GM12878 (cell line): ENCODE measurements at regions not wholly inside any gene's neighbourhood (a gene's known extent, or its start where the extent isn't known, plus 50 kb on each side); places are given as distances from the start of the nearest gene placed in this dataset.

Source experiments
- FOXM1 ChIP-seq: IDR thresholded peaks from 2 replicates; pipeline ENCODE4 v1.6.1; 2012; ENCODE audit warnings: low read depth, mild to moderate bottlenecking, inconsistent platforms, low read length, moderate library complexity
- KDM1A ChIP-seq: fragments of 200-600 bp; sonication (generic); IDR thresholded peaks from 2 replicates; pipeline ENCODE4 v1.6.1; 2016; ENCODE audit warnings: borderline replicate concordance
- POLR2A ChIP-seq: IDR thresholded peaks from 2 replicates; pipeline ENCODE4 v1.6.1; 2011; ENCODE audit warnings: low read depth, mild to moderate bottlenecking, low read length
- SIN3A ChIP-seq: IDR thresholded peaks from 2 replicates; pipeline ENCODE4 v1.6.1; 2012; ENCODE audit warnings: low read depth, low read length, improper control_type of control experiment
- SP1 ChIP-seq: IDR thresholded peaks from one replicate; pipeline ENCODE4 v1.6.1; 2011; ENCODE audit warnings: low read depth, low read length
- TBL1XR1 ChIP-seq: IDR thresholded peaks from 2 replicates; pipeline ENCODE4 v1.6.1; 2012; ENCODE audit warnings: low read depth, low read length, improper control_type of control experiment
- TF ChIP-seq, protein P1 (sequence below), 3 experiments: IDR thresholded peaks in 2 of 3; conservative IDR thresholded peaks in 1 of 3; 2 replicates each; pipeline ENCODE4 v1.5.1; 2011; ENCODE audit warnings: low read depth in 3 of 3, low read length in 3 of 3, mild to moderate bottlenecking in 3 of 3, control low read depth in 2 of 3, moderate library complexity in 2 of 3, inconsistent platforms in 1 of 3, mixed read lengths in 1 of 3; ENCODE audit not compliant: control insufficient read depth in 2 of 3, insufficient read depth in 1 of 3; ENCODE audit errors: extremely low read depth in 1 of 3
- TF ChIP-seq, protein P2 (sequence below): IDR thresholded peaks from 2 replicates; pipeline ENCODE4 v1.6.1; 2012; ENCODE audit warnings: low read depth, low read length, improper control_type of control experiment

DNA sequence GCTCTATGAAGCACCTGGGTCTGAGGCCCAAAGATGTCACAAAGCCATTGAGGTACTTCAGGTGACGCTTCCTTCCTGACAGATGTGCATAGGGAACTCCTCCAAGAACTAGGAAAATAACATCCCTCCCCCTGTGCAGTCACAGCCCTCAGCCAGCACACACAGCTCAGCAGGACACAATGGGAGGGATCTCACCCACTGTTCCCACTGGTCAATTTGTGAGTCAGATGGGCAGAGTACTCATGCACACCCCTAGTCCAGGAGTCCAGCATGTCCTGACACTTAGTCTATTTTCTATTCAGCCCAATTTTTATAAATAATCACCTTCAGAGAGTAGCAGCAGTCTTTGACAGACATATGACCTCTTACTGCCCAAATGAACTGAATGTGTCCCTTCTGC is 60.7 kb upstream of the PFKP start:
- TF ChIP-seq, protein P1, sequence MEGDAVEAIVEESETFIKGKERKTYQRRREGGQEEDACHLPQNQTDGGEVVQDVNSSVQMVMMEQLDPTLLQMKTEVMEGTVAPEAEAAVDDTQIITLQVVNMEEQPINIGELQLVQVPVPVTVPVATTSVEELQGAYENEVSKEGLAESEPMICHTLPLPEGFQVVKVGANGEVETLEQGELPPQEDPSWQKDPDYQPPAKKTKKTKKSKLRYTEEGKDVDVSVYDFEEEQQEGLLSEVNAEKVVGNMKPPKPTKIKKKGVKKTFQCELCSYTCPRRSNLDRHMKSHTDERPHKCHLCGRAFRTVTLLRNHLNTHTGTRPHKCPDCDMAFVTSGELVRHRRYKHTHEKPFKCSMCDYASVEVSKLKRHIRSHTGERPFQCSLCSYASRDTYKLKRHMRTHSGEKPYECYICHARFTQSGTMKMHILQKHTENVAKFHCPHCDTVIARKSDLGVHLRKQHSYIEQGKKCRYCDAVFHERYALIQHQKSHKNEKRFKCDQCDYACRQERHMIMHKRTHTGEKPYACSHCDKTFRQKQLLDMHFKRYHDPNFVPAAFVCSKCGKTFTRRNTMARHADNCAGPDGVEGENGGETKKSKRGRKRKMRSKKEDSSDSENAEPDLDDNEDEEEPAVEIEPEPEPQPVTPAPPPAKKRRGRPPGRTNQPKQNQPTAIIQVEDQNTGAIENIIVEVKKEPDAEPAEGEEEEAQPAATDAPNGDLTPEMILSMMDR (IDR thresholded peaks at IDR 0.05 in 2 of 3, conservative IDR thresholded peaks at IDR 0.05 in 1 of 3; ENCODE audit: control insufficient read depth in 2 of 3, extremely low read depth in 1 of 3, insufficient read depth in 1 of 3, low read depth in 3 of 3, low read length in 3 of 3): no peak
- TF ChIP-seq SIN3A: no peak
- TF ChIP-seq TBL1XR1: no peak
- TF ChIP-seq, protein P2, sequence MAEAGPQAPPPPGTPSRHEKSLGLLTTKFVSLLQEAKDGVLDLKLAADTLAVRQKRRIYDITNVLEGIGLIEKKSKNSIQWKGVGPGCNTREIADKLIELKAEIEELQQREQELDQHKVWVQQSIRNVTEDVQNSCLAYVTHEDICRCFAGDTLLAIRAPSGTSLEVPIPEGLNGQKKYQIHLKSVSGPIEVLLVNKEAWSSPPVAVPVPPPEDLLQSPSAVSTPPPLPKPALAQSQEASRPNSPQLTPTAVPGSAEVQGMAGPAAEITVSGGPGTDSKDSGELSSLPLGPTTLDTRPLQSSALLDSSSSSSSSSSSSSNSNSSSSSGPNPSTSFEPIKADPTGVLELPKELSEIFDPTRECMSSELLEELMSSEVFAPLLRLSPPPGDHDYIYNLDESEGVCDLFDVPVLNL: no peak
- TF ChIP-seq KDM1A: no peak
- TF ChIP-seq SP1: no peak
- TF ChIP-seq FOXM1: no peak
- TF ChIP-seq POLR2A: no peak
